ENCODE measurements at regions not wholly inside any gene's neighbourhood (a gene's known extent, or its start where the extent isn't known, plus 50 kb on each side); places are given as distances from the start of the nearest gene placed in this dataset.

- no peaks in the 10 kb centered on the region for H3K79me2 ChIP-seq (ENCODE audit: control insufficient read depth, insufficient read depth, low read length)
- no peak overlapping the region for H3K4me3 ChIP-seq (replicated peaks in 1 of 3; ENCODE audit: insufficient read depth in 1 of 3, low read depth in 1 of 3, low read length in 3 of 3)
- H3K4me2 ChIP-seq (ENCODE audit: insufficient read depth, low read length) = no peak overlapping the region
- H4K20me1 ChIP-seq (replicated peaks; ENCODE audit: control insufficient read depth, extremely low read depth, insufficient read depth, low read length) = no peaks in the 10 kb centered on the region
- H3K4me1 ChIP-seq (ENCODE audit: control insufficient read depth, extremely low read depth, insufficient read depth, low read length) = no peaks in the 10 kb centered on the region
- no peak overlapping the region for H3K27ac ChIP-seq (ENCODE audit: insufficient read depth, low read depth, low read length)
- FAIRE-seq (no peak), DNase-seq (ENCODE audit: low read depth, low spot score) (no peak)
- H3K9me1 ChIP-seq (replicated peaks; ENCODE audit: control insufficient read depth, extremely low read depth, insufficient read depth, low read length) = no peaks in the 10 kb centered on the region
- intact Hi-C loops (cut with micrococcal nuclease) = no loop called here
- TF ChIP-seq POLR2AphosphoS5 (IDR thresholded peaks at IDR 0.05; ENCODE audit: insufficient read depth, low read depth, low read length) (no peak), FOS (IDR thresholded peaks at IDR 0.05; ENCODE audit: borderline replicate concordance, insufficient read depth, low read length) (no peak), MYC (IDR thresholded peaks at IDR 0.05; ENCODE audit: low read depth, low read length) (no peak), POLR2A (IDR thresholded peaks at IDR 0.05; ENCODE audit: low read depth, low read length) (no peak), CTCF (IDR thresholded peaks at IDR 0.05; ENCODE audit: extremely low read depth in 1 of 2, insufficient read depth in 1 of 2, low read depth in 1 of 2, low read length in 2 of 2) (no peak), EZH2 (IDR thresholded peaks at IDR 0.05; ENCODE audit: borderline replicate concordance, low read depth, low read length, severe bottlenecking) (no peak), GATA2 (IDR thresholded peaks at IDR 0.05; ENCODE audit: insufficient read depth, insufficient read length, low read depth, low read length) (no peak), JUN (IDR thresholded peaks at IDR 0.05; ENCODE audit: borderline replicate concordance, insufficient read depth, insufficient read length, low read depth) (no peak), MAX (IDR thresholded peaks at IDR 0.05; ENCODE audit: insufficient read depth, insufficient read length) (no peak)
- no TSS peak for BruUV-seq (replicated peaks)
- no peaks in the 10 kb centered on the region for H3K36me3 ChIP-seq (ENCODE audit: control insufficient read depth in 2 of 2, extremely low read depth in 1 of 2, insufficient read depth in 2 of 2, low read length in 2 of 2)
- H2AFZ ChIP-seq (ENCODE audit: low read depth, low read length) = no peak overlapping the region
- no peaks in the 10 kb centered on the region for H3K9me3 ChIP-seq (replicated peaks; ENCODE audit: control insufficient read depth, insufficient read depth, low read length)
- ChIA-PET CTCF (no interaction called here), POLR2A (no interaction called here)
- dilution Hi-C loops (cut with MboI; ENCODE audit: extremely low pct_ligation_motif_present, low sequenced_read_pairs) = no loop called here
- no peaks in the 10 kb centered on the region for H3K27me3 ChIP-seq (ENCODE audit: control insufficient read depth in 2 of 2, insufficient read depth in 2 of 2, low read length in 2 of 2)
- no peak overlapping the region for H3K9ac ChIP-seq (replicated peaks; ENCODE audit: extremely low read depth, insufficient read depth, low read length)
Observed at GRCh38 chr4:24730256-24731001, 64.9 kb upstream of the SOD3 start.

Data from endothelial cell of umbilical vein (primary cell).